K562 (cell line): ENCODE measurements at regions not wholly inside any gene's neighbourhood (a gene's known extent, or its start where the extent isn't known, plus 50 kb on each side); places are given as distances from the start of the nearest gene placed in this dataset.

Source experiments
- REST ChIP-seq, 2 experiments: fragments of 450-650 bp; formaldehyde crosslinking in 1 of 2; IDR thresholded peaks; 2 replicates each; pipeline versions ENCODE4 v1.4.0 to v1.6.1; 2014 to 2020; ENCODE audit warnings: mild to moderate bottlenecking in 2 of 2, borderline replicate concordance in 1 of 2, low read depth in 1 of 2
- ZBTB5 ChIP-seq: fragments of 450-650 bp; IDR thresholded peaks from 2 replicates; pipeline ENCODE4 v1.6.1; 2017; ENCODE audit warnings: antibody characterized with exemption

- TF ChIP-seq REST (IDR thresholded peaks at IDR 0.05; ENCODE audit: borderline replicate concordance) (peak; percentile 58), REST (CRISPR knock-in tag; IDR thresholded peaks at IDR 0.05; ENCODE audit: low read depth) (no peak), ZBTB5 (no peak)
Measured at GRCh38 chr19:29119590-29119989, 93.4 kb downstream of the UQCRFS1 start (continued).
